ENCODE measurements at regions not wholly inside any gene's neighbourhood (a gene's known extent, or its start where the extent isn't known, plus 50 kb on each side); places are given as distances from the start of the nearest gene placed in this dataset.

DNA sequence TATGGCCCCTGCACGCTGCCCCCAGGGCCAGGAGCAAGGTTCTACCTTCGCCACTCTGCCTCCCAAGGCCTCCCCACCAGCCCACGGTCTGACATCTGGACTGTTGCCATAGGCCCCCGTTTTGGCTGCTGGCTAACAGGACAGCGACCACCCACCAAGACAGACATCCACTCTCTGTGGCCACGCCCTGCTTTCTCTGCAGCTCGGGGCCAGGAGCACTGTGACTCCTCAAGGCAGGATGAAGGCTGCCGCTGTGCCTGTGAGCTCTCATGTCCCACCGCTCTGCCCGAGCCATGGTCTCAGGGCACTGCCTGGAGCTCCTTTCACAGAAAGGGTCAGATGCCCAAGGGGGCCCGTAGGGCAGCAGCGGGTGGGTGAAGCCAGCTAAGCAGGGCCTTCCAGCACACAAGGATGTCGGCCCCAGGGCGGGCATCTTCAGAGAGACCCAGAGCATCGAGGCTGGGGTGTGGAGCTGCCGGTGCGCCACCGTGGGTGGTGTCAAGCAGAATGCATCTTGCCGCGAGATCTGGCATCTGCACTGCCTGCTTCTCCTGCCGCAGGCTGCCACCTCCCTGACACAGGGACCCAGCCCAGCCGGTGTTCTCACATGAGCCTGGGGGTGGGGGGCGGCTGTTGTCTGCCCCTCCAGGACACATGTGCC, 92.2 kb upstream of the ADAMTS2 start:
- TF ChIP-seq, protein P1, sequence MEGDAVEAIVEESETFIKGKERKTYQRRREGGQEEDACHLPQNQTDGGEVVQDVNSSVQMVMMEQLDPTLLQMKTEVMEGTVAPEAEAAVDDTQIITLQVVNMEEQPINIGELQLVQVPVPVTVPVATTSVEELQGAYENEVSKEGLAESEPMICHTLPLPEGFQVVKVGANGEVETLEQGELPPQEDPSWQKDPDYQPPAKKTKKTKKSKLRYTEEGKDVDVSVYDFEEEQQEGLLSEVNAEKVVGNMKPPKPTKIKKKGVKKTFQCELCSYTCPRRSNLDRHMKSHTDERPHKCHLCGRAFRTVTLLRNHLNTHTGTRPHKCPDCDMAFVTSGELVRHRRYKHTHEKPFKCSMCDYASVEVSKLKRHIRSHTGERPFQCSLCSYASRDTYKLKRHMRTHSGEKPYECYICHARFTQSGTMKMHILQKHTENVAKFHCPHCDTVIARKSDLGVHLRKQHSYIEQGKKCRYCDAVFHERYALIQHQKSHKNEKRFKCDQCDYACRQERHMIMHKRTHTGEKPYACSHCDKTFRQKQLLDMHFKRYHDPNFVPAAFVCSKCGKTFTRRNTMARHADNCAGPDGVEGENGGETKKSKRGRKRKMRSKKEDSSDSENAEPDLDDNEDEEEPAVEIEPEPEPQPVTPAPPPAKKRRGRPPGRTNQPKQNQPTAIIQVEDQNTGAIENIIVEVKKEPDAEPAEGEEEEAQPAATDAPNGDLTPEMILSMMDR (IDR thresholded peaks at IDR 0.05; ENCODE audit: low read depth, low read length) = no peak
- no peak for TF ChIP-seq POLR2A (IDR thresholded peaks at IDR 0.05; ENCODE audit: extremely low read depth, insufficient read length)
